ENCODE measurements at regions not wholly inside any gene's neighbourhood (a gene's known extent, or its start where the extent isn't known, plus 50 kb on each side); places are given as distances from the start of the nearest gene placed in this dataset.
"Not testable (repeated sequence)": the region's sequence is repeated elsewhere in the genome, so short reads cannot be mapped to it uniquely, and the experiment has no call there.

DNA sequence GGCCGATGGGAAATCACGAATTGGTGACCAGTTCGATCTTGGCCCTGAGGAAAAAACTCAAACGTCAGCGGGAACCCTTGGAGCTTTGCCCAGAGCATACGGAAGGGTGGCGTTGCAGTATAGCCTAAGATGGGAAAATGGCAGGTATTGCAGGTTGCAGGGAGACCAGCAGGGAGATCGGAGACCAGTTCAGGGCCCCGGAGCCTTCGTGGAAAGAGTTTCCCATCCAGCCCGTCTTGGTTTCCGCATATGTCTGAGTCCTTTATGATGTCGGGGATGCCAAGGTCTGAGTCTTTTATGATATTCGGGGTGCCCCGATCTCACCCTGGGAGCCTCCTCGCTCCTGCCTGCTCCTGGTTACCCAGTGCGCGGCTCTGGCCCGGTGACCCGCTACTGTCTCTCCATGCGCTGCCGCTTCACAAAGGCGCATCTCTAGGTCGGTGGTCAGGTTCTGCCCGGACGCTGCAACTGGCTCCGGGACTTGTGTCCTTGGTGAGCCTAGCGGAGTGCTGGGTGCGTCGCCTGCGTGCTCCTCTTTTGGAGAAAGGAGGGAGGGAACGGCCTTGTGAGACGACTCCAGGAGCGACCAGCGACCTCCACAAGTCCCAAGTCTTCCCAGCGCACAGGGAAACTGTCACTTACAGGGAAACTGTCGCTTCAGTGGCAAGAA, 94.2 kb downstream of the PRKAB2 start:
- Mint-ChIP-seq H3K27ac (no peak overlapping the region), H3K9me3 (no peaks in the 10 kb centered on the region), H3K27me3 (ENCODE audit: low read depth) (peaks cover 98% of the 10 kb centered on the region), H3K4me3 (no peak overlapping the region), H3K36me3 (ENCODE audit: low read depth) (peaks cover 12% of the 10 kb centered on the region), H3K4me1 (ENCODE audit: low read depth) (peaks cover 30% of the 10 kb centered on the region)

DNA sequence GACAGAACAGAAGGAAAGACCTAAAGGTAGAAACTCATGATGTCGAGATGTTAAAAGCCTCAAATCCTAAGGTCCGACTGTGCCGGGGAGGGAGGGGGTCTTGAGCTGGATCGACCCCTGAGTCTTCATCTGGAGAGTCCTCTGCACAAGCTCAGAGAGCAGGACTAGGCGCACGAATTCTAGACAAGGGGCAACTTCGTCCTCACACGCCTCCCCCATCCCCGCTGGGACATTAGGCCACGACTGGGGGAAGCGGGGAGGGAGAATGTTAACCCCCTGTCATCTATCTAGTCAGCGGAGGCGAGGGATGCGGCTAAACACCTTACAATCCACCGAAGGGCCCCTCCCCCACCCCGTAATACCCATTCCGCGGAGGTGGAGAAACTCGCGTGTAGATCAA, 94.7 kb downstream of the PRKAB2 start:
- no peak overlapping the region for H3K4me3 Mint-ChIP-seq
- peaks cover 31% of the 10 kb centered on the region for H3K4me1 Mint-ChIP-seq (ENCODE audit: low read depth)
- no peak overlapping the region for H3K27ac Mint-ChIP-seq
- peaks cover 10% of the 10 kb centered on the region for H3K36me3 Mint-ChIP-seq (ENCODE audit: low read depth)
- H3K9me3 Mint-ChIP-seq = no peaks in the 10 kb centered on the region
- H3K27me3 Mint-ChIP-seq (ENCODE audit: low read depth) = peaks cover 98% of the 10 kb centered on the region

DNA sequence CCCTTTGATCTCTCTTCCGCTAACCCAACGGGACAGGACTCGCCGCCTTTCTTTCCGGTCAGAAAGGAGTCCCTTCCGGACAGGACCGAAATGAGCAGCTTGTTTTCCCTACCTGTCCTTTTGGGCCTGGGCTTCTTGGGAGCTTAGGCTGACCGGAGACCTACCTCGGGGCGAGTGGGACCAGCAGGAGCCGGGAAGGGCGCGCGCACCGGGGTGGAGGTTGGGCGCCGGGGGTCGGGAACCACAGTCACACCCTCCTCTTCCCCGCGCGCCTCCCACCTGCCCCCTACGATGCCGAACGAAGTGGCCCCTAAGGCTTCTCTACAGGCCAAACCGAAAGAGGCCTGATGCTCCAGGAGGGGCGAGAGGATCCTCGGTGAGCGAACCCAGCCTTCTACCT, 95.2 kb downstream of the PRKAB2 start:
- H3K36me3 Mint-ChIP-seq (ENCODE audit: low read depth) = peaks cover 6% of the 10 kb centered on the region
- H3K4me1 Mint-ChIP-seq (ENCODE audit: low read depth) = peaks cover 29% of the 10 kb centered on the region
- H3K27me3 Mint-ChIP-seq (ENCODE audit: low read depth) = peaks cover 98% of the 10 kb centered on the region
- H3K9me3 Mint-ChIP-seq = no peaks in the 10 kb centered on the region
- no peak overlapping the region for H3K27ac Mint-ChIP-seq
- H3K4me3 Mint-ChIP-seq = no peak overlapping the region

DNA sequence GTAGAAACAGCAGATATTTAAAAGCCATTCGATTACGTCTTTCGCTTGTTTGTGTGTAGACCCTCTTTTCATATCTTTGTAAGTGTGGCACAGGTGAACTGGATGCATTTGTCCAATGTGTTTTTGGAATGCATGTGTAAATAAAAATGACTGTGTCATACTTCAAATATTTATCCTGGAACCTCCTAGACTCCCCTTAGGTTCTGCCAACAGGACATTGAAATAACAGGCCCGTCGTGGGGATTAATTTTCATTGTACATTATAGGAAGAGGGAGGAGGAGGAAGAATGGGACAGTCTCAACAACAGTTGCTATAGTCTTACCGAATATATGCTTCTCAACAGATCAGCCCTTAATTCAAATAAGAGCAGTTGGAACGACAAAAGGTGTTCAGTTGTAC, 95.8 kb downstream of the PRKAB2 start:
- H3K27me3 Mint-ChIP-seq (ENCODE audit: low read depth) = peaks cover 98% of the 10 kb centered on the region
- H3K4me3 Mint-ChIP-seq = no peak overlapping the region
- H3K27ac Mint-ChIP-seq = no peak overlapping the region
- no peaks in the 10 kb centered on the region for H3K9me3 Mint-ChIP-seq
- peaks cover 6% of the 10 kb centered on the region for H3K36me3 Mint-ChIP-seq (ENCODE audit: low read depth)
- peaks cover 29% of the 10 kb centered on the region for H3K4me1 Mint-ChIP-seq (ENCODE audit: low read depth)

DNA sequence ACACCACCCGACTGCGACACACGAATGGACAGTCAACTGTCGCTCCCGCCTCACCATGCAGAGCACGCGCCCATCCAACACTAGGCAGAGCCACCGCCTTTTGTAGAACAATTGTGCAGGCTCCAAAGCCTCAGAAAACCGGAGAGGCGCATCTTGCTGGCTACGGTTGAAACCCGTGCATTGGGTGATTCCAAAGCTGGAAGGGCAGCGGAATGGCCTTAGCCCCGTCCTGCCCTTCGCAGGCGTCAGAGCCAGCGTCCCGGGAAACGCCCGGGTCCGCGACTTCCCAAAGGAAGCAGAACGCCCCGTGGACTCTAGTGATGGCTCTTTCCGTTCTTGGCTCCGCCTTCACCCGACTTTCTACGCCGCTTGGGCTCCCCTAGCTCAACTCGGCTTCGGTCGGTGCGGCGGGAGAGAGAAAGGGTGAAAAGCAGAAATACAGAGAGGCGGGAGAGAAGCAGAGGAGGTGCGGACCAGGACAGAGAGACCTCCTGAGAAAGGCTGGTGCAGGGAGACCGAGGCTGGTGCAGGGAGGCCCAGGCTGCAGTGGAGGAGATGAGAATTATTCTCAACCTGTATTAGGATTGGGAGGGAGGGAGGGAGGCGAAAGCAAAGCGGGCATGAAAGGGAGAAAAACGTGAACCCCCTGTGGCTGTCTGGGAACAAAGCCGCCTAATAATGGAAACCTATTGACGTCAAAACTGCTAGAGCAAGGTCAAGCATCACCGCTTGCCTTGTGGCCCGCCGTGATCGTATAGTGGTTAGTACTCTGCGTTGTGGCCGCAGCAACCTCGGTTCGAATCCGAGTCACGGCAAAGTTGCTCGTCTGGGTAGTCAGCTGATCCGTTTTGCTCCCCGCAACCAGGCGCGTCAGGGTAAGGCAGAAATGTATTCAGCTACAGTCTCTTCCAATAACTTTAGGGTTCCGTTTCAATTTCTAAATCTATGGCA, 99.5 kb downstream of the PRKAB2 start:
- H3K27ac Mint-ChIP-seq = no peak overlapping the region
- H3K27me3 Mint-ChIP-seq (ENCODE audit: low read depth) = peaks cover 73% of the 10 kb centered on the region
- peaks cover 2% of the 10 kb centered on the region for H3K36me3 Mint-ChIP-seq (ENCODE audit: low read depth)
- peak overlapping the region; percentile 66 for H3K4me3 Mint-ChIP-seq
- no peaks in the 10 kb centered on the region for H3K9me3 Mint-ChIP-seq
- H3K4me1 Mint-ChIP-seq (ENCODE audit: low read depth) = peaks cover 7% of the 10 kb centered on the region

DNA sequence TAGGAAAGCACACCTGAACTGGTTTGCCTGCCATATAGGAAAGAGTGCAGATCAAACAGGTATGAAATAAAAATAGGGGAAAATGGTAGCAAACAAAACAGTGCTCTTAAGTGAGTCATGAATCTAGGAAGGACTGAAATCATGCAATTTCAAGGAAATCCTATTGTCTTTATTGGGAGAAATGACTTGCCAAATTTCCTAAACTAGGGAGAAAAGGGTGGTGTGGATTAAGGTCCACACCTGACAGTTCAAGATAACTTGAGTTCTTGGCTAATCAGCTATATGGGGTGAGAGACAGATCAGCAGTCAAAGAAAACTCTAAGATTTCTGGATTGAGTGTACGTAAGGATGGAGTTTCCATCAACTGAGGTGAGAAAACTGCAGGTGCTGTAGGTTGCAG, 101.1 kb downstream of the PRKAB2 start:
- peaks cover 4% of the 10 kb centered on the region for H3K4me1 Mint-ChIP-seq (ENCODE audit: low read depth)
- peaks cover 2% of the 10 kb centered on the region for H3K36me3 Mint-ChIP-seq (ENCODE audit: low read depth)
- H3K9me3 Mint-ChIP-seq = no peaks in the 10 kb centered on the region
- H3K27me3 Mint-ChIP-seq (ENCODE audit: low read depth) = peaks cover 63% of the 10 kb centered on the region
- no peak overlapping the region for H3K4me3 Mint-ChIP-seq
- no peak overlapping the region for H3K27ac Mint-ChIP-seq

DNA sequence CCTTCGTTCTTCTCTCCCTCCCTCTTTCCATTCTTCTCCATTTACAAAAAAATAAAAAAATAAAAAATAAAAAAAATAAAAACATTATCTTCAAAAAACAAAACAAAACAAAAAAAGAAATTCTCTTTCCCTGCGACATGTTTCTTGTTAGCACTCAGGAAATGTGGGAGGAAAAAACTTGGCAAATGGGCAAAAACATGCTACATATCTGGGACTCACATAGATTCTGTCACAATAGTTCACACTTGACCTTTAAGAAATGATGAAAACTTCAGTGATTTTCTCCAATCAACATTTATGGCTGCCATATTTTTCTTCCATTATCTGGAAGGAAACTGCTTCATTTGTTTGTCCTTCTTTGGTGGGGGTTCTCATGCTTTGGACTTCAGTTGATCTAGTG, 109.3 kb downstream of the PRKAB2 start:
- no peaks in the 10 kb centered on the region for H3K4me1 Mint-ChIP-seq (ENCODE audit: low read depth)
- H3K36me3 Mint-ChIP-seq (ENCODE audit: low read depth) = peaks cover 3% of the 10 kb centered on the region
- H3K9me3 Mint-ChIP-seq = no peaks in the 10 kb centered on the region
- peaks cover 21% of the 10 kb centered on the region for H3K27me3 Mint-ChIP-seq (ENCODE audit: low read depth)
- H3K27ac Mint-ChIP-seq = no peak overlapping the region
- H3K4me3 Mint-ChIP-seq = no peak overlapping the region

DNA sequence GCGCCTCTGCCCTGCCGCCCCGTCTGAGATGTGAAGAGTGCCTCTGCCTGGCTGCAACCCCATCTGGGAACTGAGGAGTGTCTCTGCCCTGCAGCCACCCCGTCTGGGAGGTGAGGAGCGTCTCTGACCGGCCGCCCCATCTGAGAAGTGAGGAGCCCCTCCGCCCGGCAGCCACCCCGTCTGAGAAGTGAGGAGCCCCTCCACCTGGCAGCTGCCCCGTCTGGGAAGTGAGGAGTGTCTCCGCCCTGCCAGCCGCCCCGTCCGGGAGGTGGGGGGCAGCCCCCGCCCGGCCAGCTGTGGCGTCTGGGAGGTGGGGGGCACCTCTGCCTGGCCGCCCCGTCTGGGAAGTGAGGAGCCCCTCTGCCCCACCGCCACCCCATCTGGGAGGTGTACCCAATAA, 110.4 kb downstream of the PRKAB2 start:
- H3K36me3 Mint-ChIP-seq (ENCODE audit: low read depth); H3K4me1 Mint-ChIP-seq (ENCODE audit: low read depth); H3K27ac Mint-ChIP-seq; H3K9me3 Mint-ChIP-seq; H3K4me3 Mint-ChIP-seq: not testable (repeated sequence)
- H3K27me3 Mint-ChIP-seq (ENCODE audit: low read depth) = peaks cover 31% of the 10 kb centered on the region

DNA sequence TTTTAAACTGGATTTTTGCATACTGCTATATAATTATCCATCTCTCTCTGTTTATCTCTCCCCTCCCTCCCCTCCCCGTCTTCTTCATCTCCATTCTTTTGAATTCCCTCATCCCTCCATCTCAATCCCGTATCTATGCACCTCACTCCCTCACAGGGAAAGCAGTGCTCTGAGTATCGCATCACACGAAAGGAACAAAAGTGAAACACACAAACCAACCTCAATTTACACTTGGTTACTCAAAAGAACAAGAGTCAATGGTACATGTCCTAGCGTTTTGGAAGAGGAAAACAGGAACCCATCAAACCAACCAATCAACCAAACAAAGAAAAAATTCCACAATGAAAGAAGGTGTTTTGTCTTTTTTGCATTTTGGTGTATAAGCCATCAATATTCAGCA, 115.1 kb downstream of the NBPF12 start:
- Mint-ChIP-seq H3K36me3 (ENCODE audit: low read depth) (no peaks in the 10 kb centered on the region), H3K9me3 (peaks cover 6% of the 10 kb centered on the region), H3K27me3 (ENCODE audit: low read depth) (peaks cover 27% of the 10 kb centered on the region), H3K27ac (no peak overlapping the region), H3K4me3 (no peak overlapping the region), H3K4me1 (ENCODE audit: low read depth) (no peaks in the 10 kb centered on the region)

DNA sequence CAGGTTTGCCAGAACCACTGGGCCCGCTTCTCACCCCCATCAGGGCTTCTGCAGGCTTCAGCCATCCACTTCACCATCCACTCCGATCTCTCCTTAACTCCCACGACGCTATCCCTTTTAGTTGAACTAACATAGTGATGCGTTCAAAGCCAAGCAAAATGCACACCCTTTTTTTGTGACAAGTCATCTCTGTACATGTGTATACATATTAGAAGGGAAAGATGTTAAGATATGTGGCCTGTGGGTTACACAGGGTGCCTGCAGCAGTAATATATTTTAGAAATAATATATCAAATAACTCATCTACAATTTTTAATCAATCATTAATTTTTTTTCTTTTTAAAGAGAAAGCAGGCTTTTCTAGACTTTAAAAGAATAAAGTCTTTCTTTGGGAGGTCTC, 114.6 kb downstream of the NBPF12 start:
- Mint-ChIP-seq H3K36me3 (ENCODE audit: low read depth) (no peaks in the 10 kb centered on the region), H3K27me3 (ENCODE audit: low read depth) (peaks cover 24% of the 10 kb centered on the region), H3K4me3 (no peak overlapping the region), H3K4me1 (ENCODE audit: low read depth) (no peaks in the 10 kb centered on the region), H3K9me3 (peaks cover 3% of the 10 kb centered on the region), H3K27ac (no peak overlapping the region)

DNA sequence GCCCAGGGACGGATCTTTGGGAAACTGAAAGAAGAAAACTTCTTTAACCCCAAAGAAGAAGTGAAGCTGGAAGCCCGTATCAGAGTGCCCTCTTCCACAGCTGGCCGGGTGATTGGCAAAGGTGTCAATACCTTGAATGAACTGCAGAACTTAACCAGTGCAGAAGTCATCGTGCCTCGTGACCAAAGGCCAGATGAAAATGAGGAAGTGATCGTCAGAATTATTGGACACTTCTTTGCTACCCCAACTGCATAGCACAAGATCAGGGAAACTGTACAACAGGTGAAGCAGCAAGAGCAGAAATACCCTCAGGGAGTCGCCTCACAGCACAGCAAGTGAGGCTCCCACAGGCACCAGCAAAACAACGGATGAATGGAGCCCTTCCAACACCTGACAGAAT, 114.0 kb downstream of the NBPF12 start:
- Mint-ChIP-seq H3K9me3 (no peaks in the 10 kb centered on the region), H3K27me3 (ENCODE audit: low read depth) (peaks cover 19% of the 10 kb centered on the region), H3K4me1 (ENCODE audit: low read depth) (peaks cover 2% of the 10 kb centered on the region), H3K27ac (no peak overlapping the region), H3K4me3 (no peak overlapping the region), H3K36me3 (ENCODE audit: low read depth) (no peaks in the 10 kb centered on the region)

DNA sequence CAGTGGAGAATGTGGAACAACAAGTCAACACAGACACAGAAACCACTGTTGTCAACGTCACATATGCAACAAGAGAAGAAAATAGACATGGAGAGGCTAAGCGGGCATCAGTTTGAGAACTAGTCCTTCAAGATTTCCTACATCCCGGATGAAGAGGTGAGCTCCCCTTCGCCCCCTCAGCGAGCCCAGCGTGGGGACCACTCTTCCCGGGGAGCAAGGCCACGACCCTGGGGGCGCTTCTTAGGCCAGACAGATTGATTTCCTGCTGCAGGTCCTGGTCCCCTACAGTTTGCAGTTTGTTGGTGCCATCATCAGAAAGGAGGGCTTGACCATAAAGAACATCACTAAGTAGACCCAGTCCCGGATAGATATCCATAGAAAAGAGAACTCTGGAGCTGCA, 113.0 kb downstream of the NBPF12 start:
- peaks cover under 1% of the 10 kb centered on the region for H3K9me3 Mint-ChIP-seq
- peaks cover 13% of the 10 kb centered on the region for H3K27me3 Mint-ChIP-seq (ENCODE audit: low read depth)
- H3K36me3 Mint-ChIP-seq (ENCODE audit: low read depth) = no peaks in the 10 kb centered on the region
- H3K4me3 Mint-ChIP-seq = no peak overlapping the region
- H3K4me1 Mint-ChIP-seq (ENCODE audit: low read depth) = peaks cover 11% of the 10 kb centered on the region
- H3K27ac Mint-ChIP-seq = no peak overlapping the region

DNA sequence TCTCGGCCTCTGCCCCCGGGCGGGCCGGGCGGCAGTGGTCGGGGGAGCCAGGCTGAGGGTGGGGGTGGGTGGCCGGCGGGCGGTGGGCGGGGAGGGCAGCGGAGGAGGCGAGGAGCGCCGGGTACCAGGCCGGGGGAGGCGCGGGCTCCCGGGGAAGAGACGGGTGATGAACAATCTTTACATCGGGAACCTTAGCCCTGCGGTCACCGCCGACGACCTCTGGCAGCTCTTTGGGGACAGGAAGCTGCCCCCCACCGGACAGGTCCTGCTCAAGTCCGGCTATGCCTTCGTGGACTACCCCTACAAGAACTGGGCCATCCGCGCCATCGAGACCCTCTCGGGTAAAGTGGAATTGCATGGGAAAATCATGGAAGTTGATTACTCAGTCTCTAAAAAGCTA, 112.5 kb downstream of the NBPF12 start:
- H3K4me1 Mint-ChIP-seq (ENCODE audit: low read depth) = peaks cover 16% of the 10 kb centered on the region
- peaks cover 5% of the 10 kb centered on the region for H3K9me3 Mint-ChIP-seq
- no peak overlapping the region for H3K4me3 Mint-ChIP-seq
- H3K27me3 Mint-ChIP-seq (ENCODE audit: low read depth) = peaks cover 13% of the 10 kb centered on the region
- no peak overlapping the region for H3K27ac Mint-ChIP-seq
- H3K36me3 Mint-ChIP-seq (ENCODE audit: low read depth) = peaks cover 4% of the 10 kb centered on the region

DNA sequence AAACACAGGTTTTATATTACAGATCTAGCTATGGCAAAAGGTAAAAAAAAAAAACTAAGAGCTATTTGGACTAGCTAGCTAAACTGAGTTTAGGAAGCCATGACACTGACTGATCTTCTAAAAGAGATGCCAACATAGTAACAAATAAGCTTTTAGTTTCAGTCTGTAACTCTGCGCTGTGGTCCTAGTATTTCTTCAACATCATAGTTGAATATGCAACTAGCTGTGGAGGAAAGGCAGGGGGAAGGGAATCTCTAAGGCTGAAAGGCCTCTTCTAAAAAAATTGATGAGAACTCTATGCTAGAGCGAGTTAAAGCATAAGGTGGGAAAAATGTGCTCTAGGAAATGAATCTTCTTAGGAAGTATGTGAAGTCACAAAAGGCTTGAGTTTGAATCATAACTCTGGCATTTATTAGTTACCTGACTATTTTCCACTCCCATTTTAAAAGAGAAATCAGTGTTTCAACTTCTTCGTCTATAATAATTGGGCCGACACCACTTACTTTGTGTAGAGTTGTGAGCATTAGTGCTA, 108.8 kb downstream of the NBPF12 start:
- Mint-ChIP-seq H3K27ac (peak overlapping the region; percentile 81), H3K9me3 (peaks cover 11% of the 10 kb centered on the region), H3K4me3 (peak overlapping the region; percentile 67), H3K4me1 (ENCODE audit: low read depth) (peaks cover 26% of the 10 kb centered on the region)
- H3K27me3 Mint-ChIP-seq (ENCODE audit: low read depth); H3K36me3 Mint-ChIP-seq (ENCODE audit: low read depth): not testable (repeated sequence)
